Pancreas (tissue), 10 donors: ENCODE measurements at regions not wholly inside any gene's neighbourhood (a gene's known extent, or its start where the extent isn't known, plus 50 kb on each side); places are given as distances from the start of the nearest gene placed in this dataset.

Experiments
- ATAC-seq, 4 donors: fragments of 200-7000 bp; cut with Tn5 transposase; one replicate each; pipeline versions ENCODE4 v1.8.0 to v1.9.1; 2020; ENCODE audit warnings: mild to moderate bottlenecking in 4 of 4, moderate library complexity in 4 of 4
- DNase-seq, 6 donors: peaks; one replicate each; pipeline ENCODE4 v3.0.0-alpha.2; 2020
- FAIRE-seq: peaks from 2 replicates; lab custom pipeline; 2012; peaks lifted over from hg19 to GRCh38; lab: Jason Lieb, UNC
- H3K27ac ChIP-seq, 4 donors: fragments of 200-600 bp; sonication (generic); 1 replicate in 3 of 4; 2 replicates in 1 of 4; pipeline versions ENCODE4 v1.5.0 to v1.8.0; 2020
- H3K27me3 ChIP-seq, 4 donors: fragments of 200-600 bp; one replicate each; pipeline ENCODE4 v1.8.0; 2021
- H3K36me3 ChIP-seq, 3 donors: fragments of 200-600 bp; sonication (generic) in 1 of 3; one replicate each; pipeline versions ENCODE4 v1.5.0 to v1.8.0; 2020 to 2021
- H3K4me1 ChIP-seq, 3 donors: fragments of 200-600 bp; one replicate each; pipeline ENCODE4 v1.8.0; 2021
- H3K4me3 ChIP-seq, 4 donors: fragments of 200-600 bp; sonication (generic) in 2 of 4; one replicate each; pipeline versions ENCODE4 v1.5.0 to v1.8.0; 2020 to 2021
- H3K9me3 ChIP-seq, 4 donors: fragments of 200-600 bp; one replicate each; pipeline ENCODE4 v1.8.0; 2021
- CTCF ChIP-seq, 4 donors: fragments of 200-600 bp; sonication (generic) in 3 of 4; IDR thresholded peaks; one replicate each; pipeline versions ENCODE4 v1.5.0 to v1.8.0; 2021; ENCODE audit warnings: antibody characterized with exemption in 4 of 4
- WGBS, 2 donors: extraction: QIAGEN DNeasy Blood & Tissue Kit; methylation state at CpG; one replicate each; pipeline ENCODE4 v1.1.7; 2013; 5-methylcytosine and 5-hydroxymethylcytosine counted together
- intact Hi-C, 3 donors: fragments of 100-400 bp; cut with DNase I; formaldehyde crosslinking; loops; one replicate each; pipeline versions ENCODE4 v1.11.1 to v1.14.2; 2022
- donor health status: healthy with polysubstance abuse.
- donor health status: DM: no; HTN: no; CAD: no; lungs with moderate emphysema.
- donor health status: DM: no; HTN: no; CAD: no.
- donor health status: control.
- donor health status: control.
- donor health status: Bipolar disorder and iron deficiency.
- donor health status: DM: yes; HTN: yes; CAD: no.
- donor health status: DM: no; HTN: no; CAD: no.
- donor health status: DM: no; HTN: no; CAD: no.
- donor health status: DM: yes; HTN: yes; CAD: no.

DNA sequence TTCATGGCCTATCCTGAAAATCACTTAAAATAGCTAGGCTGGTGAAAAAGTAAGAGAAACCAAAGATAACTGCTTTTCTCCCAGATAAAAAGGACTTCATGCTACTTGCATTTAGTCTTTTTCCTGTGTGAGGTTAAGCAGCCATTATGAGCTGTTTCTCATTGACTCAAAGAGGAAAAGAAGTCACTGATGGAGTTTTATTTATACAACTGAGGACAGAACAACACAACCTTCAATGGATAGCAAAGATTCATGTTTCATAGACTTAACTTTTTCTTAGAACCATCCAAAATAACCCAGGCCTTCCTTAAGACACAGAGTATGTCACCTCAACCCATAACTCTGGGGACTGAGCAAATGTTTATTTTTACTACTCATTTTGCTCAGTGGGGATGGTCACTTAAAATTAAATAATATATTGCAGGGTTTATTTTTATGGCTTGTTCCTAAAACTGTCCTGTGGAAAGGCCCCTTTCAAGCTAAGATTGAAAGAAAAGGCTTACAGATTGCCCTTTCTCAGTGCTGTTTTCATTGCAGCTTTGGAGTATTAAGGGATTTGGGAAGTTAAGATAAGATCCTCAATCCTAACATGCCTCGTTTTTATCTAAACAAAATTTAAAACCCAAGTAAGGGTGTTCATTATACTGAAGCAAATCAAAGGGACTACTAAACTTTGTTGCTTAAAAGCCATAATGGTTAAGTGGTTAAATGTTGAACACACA lies 252.6 kb upstream of the MAD2L1 start:
- no peak overlapping the region for H3K27ac ChIP-seq
- FAIRE-seq = no peak
- ATAC-seq = no peak
- no peaks in the 10 kb centered on the region for H3K4me1 ChIP-seq
- H3K9me3 ChIP-seq = no peaks in the 10 kb centered on the region
- no peaks in the 10 kb centered on the region for H3K27me3 ChIP-seq
- DNase-seq = no peak
- H3K4me3 ChIP-seq = no peak overlapping the region
- no peaks in the 10 kb centered on the region for H3K36me3 ChIP-seq
- intact Hi-C loops = no loop called here
- TF ChIP-seq CTCF (IDR thresholded peaks at IDR 0.05) = no peak
- 9 to 10% methylated on average over 1 of the region's 1 CpG for WGBS, 2 donors

DNA sequence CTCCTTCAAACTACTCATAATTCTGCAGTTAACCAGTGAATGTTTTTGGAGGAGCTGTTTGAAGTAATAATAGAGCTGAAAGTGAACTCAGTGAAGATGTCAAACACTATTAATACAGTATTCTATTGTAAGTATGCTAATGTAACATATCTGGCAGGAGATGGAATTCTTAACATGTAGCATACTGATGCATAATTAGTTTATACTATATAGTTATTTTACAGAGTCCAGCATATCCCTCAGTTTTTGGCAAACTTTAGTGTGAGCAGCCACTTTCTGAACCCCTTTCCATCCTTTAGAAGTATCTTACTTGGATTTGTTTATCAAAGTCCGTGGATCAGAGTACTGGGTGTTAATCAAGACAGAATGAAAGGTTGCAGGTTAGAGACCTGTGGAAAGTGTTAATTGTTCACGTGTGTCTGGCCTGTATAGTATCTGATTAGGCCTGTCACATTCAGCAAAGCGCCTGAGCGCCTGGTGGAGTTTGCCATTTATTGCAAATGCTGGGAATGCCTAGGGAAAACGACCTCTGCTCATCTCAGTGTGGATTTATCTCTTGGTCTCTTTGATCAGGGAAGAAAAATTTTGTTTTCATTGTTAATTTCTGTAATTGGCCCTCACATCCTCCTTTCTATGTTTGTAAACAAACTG lies 251.7 kb upstream of the MAD2L1 start:
- DNase-seq = no peak
- Histone ChIP-seq H3K9me3 (no peaks in the 10 kb centered on the region), H3K27ac (no peak overlapping the region), H3K27me3 (no peaks in the 10 kb centered on the region), H3K4me3 (no peak overlapping the region), H3K36me3 (no peaks in the 10 kb centered on the region), H3K4me1 (no peaks in the 10 kb centered on the region)
- intact Hi-C loops = no loop called here
- 46 to 47% methylated on average over 5 of the region's 5 CpGs for WGBS, 2 donors
- FAIRE-seq = no peak
- no peak for ATAC-seq
- TF ChIP-seq CTCF (IDR thresholded peaks at IDR 0.05) = no peak

DNA sequence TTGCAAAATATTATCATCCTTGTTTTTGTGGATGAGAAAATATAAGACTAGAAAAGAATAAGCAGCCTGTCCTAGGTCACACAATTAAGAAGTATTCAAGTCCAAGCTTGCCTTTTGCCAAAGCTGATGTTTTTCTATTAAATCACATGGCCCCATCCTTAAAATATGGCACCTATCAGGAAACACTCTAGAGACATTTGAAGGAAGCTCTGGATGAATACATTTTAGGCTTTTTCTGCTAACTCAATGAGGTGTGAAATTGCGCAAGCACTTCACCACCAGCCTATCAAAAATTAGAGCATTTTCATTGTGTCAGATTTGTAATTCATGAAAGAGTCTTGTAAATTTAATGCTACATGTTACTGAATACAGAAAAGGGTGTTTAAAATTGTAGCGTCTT lies 251.1 kb upstream of the MAD2L1 start:
- TF ChIP-seq CTCF (IDR thresholded peaks at IDR 0.05) = no peak
- H3K36me3 ChIP-seq = no peaks in the 10 kb centered on the region
- ATAC-seq (no peak), DNase-seq (no peak), FAIRE-seq (no peak)
- WGBS, 2 donors = 92 to 96% methylated on average over 2 of the region's 2 CpGs
- H3K27me3 ChIP-seq = no peaks in the 10 kb centered on the region
- H3K4me3 ChIP-seq = no peak overlapping the region
- H3K27ac ChIP-seq = no peak overlapping the region
- H3K9me3 ChIP-seq = no peaks in the 10 kb centered on the region
- no peaks in the 10 kb centered on the region for H3K4me1 ChIP-seq
- intact Hi-C loops = no loop called here

GRCh38 chr4:120316416-120316815 lies 249.8 kb upstream of the MAD2L1 start:
- no peak for FAIRE-seq
- ATAC-seq = no peak
- H3K27me3 ChIP-seq = no peaks in the 10 kb centered on the region
- no peaks in the 10 kb centered on the region for H3K36me3 ChIP-seq
- H3K4me1 ChIP-seq = no peaks in the 10 kb centered on the region
- no peak overlapping the region for H3K4me3 ChIP-seq
- no peak overlapping the region for H3K27ac ChIP-seq
- TF ChIP-seq CTCF (IDR thresholded peaks at IDR 0.05) = no peak
- WGBS, 2 donors = 62 to 69% methylated on average over 1 of the region's 1 CpG
- DNase-seq = no peak
- H3K9me3 ChIP-seq = no peaks in the 10 kb centered on the region
- intact Hi-C loops = no loop called here

GRCh38 chr4:120314969-120315368 lies 248.3 kb upstream of the MAD2L1 start:
- H3K9me3 ChIP-seq = no peaks in the 10 kb centered on the region
- no peak for FAIRE-seq
- no peak for TF ChIP-seq CTCF (IDR thresholded peaks at IDR 0.05)

More at GRCh38 chr4:120314969-120315368, 248.3 kb upstream of the MAD2L1 start:
- no peaks in the 10 kb centered on the region for H3K36me3 ChIP-seq
- H3K27ac ChIP-seq = no peak overlapping the region
- ATAC-seq = no peak
- intact Hi-C loops = no loop called here
- H3K4me3 ChIP-seq = no peak overlapping the region
- 63 to 78% methylated on average over 2 of the region's 2 CpGs for WGBS, 2 donors
- H3K4me1 ChIP-seq = no peaks in the 10 kb centered on the region
- no peak for DNase-seq
- H3K27me3 ChIP-seq = no peaks in the 10 kb centered on the region
